ENCODE measurements at regions not wholly inside any gene's neighbourhood (a gene's known extent, or its start where the extent isn't known, plus 50 kb on each side); places are given as distances from the start of the nearest gene placed in this dataset.

DNA sequence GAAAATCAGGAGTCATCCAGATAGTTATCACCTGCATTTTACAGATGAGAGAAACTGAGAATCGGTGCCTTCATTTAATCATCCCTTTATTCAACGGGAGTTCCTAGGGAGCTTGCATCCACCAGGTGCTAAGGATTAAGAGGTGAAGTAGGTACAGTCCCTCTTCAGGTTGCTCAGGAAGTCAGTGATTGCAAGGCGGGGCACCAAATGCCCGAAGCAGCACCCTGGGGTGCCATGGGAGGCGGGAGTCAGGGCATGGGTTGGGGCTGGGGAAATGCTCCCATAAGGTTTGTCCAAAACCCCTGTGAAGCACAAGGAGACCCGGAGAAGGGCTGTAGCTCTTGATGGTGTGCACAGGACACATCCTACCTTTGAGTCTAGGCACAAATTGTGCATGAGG is 98.8 kb upstream of the KLF4 start:
- Histone ChIP-seq H3K4me2 (peak overlapping the region; percentile 53), H2AFZ (no peak overlapping the region), H4K20me1 (ENCODE audit: insufficient read depth, poor library complexity, severe bottlenecking) (no peaks in the 10 kb centered on the region), H3K27me3 (no peaks in the 10 kb centered on the region), H3K4me1 (ENCODE audit: insufficient read depth) (peaks cover 22% of the 10 kb centered on the region), H3K9me2 (replicated peaks; ENCODE audit: insufficient read depth) (no peaks in the 10 kb centered on the region), H3K79me2 (no peaks in the 10 kb centered on the region), H3K36me3 (replicated peaks; ENCODE audit: insufficient read depth, low read depth) (no peaks in the 10 kb centered on the region), H3K27ac (peak overlapping the region; percentile 90), H3K9me3 (ENCODE audit: low read depth) (no peaks in the 10 kb centered on the region), H3K4me3 (no peak overlapping the region)
- WGBS (ENCODE audit: low lambda C conversion rate, missing lambda C conversion rate) = 91% methylated on average over 6 of the region's 6 CpGs
- TF ChIP-seq, protein P1, sequence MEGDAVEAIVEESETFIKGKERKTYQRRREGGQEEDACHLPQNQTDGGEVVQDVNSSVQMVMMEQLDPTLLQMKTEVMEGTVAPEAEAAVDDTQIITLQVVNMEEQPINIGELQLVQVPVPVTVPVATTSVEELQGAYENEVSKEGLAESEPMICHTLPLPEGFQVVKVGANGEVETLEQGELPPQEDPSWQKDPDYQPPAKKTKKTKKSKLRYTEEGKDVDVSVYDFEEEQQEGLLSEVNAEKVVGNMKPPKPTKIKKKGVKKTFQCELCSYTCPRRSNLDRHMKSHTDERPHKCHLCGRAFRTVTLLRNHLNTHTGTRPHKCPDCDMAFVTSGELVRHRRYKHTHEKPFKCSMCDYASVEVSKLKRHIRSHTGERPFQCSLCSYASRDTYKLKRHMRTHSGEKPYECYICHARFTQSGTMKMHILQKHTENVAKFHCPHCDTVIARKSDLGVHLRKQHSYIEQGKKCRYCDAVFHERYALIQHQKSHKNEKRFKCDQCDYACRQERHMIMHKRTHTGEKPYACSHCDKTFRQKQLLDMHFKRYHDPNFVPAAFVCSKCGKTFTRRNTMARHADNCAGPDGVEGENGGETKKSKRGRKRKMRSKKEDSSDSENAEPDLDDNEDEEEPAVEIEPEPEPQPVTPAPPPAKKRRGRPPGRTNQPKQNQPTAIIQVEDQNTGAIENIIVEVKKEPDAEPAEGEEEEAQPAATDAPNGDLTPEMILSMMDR (IDR thresholded peaks at IDR 0.05; ENCODE audit: poor library complexity) = no peak
- TF ChIP-seq EZH2phosphoT487 (IDR thresholded peaks at IDR 0.05; ENCODE audit: low read depth, severe bottlenecking, unreplicated experiment) = no peak
- TF ChIP-seq EZH2 (IDR thresholded peaks at IDR 0.05; ENCODE audit: borderline replicate concordance) = no peak
- DNase-seq (ENCODE audit: low spot score) = no peak

DNA sequence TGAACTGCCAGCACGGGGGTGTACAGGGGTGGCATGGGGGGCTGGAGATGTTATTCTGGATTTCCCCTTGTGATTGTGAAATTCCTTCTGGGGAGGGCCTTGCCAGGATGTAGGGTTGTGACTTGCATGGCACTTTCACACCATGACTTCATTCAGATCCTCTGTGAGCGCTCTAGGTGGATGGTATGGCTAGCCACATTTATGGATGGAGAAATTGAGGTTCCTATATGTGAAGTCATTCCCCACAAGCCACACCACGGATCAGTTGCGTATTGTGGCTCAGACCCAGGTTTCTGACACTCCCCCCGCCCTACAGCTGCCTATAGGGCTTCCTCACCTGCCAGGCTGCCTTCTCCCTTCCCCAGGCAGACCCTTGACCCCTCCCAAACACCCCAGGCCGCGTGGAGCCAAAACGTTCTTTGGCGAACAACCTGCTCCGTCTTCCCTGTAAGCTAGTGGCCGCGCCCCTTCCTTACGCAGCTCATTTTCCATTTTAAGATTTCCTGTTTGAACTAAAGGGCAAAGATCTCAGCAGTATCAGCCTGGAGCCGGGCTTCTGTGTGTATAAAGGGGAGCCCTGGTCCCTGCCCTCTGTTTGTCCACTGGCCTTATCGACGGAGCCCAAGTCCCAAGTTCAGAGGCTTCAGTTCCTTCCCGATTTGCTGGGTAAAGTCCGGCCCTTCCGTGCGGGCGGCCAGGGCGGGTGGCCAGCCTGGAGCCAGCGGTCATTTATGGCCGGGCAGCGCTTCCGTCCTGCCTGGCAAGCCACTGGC is 97.8 kb upstream of the KLF4 start:
- H3K9me3 ChIP-seq (ENCODE audit: low read depth) = no peaks in the 10 kb centered on the region
- no peaks in the 10 kb centered on the region for H3K79me2 ChIP-seq
- TF ChIP-seq, protein P1 (IDR thresholded peaks at IDR 0.05; ENCODE audit: poor library complexity) = no peak
- TF ChIP-seq EZH2phosphoT487 (IDR thresholded peaks at IDR 0.05; ENCODE audit: low read depth, severe bottlenecking, unreplicated experiment) (no peak), EZH2 (IDR thresholded peaks at IDR 0.05; ENCODE audit: borderline replicate concordance) (no peak)
- H4K20me1 ChIP-seq (ENCODE audit: insufficient read depth, poor library complexity, severe bottlenecking) = no peaks in the 10 kb centered on the region
- no peaks in the 10 kb centered on the region for H3K9me2 ChIP-seq (replicated peaks; ENCODE audit: insufficient read depth)
- 50% methylated on average over 26 of the region's 26 CpGs for WGBS (ENCODE audit: low lambda C conversion rate, missing lambda C conversion rate)
- H3K4me3 ChIP-seq = no peak overlapping the region
- H3K36me3 ChIP-seq (replicated peaks; ENCODE audit: insufficient read depth, low read depth) = no peaks in the 10 kb centered on the region
- peak overlapping the region; percentile 90 for H3K27ac ChIP-seq
- H2AFZ ChIP-seq = no peak overlapping the region
- peak overlapping the region; percentile 53 for H3K4me2 ChIP-seq
- DNase-seq (ENCODE audit: low spot score) = peak; percentile 85
- H3K27me3 ChIP-seq = no peaks in the 10 kb centered on the region
- H3K4me1 ChIP-seq (ENCODE audit: insufficient read depth) = peaks cover 22% of the 10 kb centered on the region

DNA sequence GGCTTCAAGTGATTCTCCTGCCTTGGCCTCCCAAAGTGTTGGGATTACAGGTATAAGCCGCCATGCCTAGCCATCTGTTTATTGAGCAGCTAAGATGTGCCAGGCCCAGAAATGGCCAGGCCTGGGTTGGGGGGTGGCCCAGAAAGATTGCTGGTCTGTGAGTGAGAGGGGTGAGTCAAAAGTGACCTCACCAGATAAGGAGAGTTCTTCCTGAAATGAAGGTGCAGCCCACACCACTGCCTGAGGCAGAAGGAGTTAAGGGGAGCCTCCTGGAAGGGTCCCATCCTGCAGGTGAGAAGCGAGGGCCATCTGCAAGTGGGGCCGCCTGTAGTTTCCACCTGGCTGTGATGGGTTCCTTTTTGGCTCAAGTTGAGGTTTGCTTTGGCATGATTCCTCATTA is 96.9 kb upstream of the KLF4 start:
- Histone ChIP-seq H3K4me1 (ENCODE audit: insufficient read depth) (peaks cover 22% of the 10 kb centered on the region), H3K27ac (peak overlapping the region; percentile 90), H3K9me3 (ENCODE audit: low read depth) (no peaks in the 10 kb centered on the region), H3K27me3 (no peaks in the 10 kb centered on the region), H3K79me2 (no peaks in the 10 kb centered on the region), H3K36me3 (replicated peaks; ENCODE audit: insufficient read depth, low read depth) (no peaks in the 10 kb centered on the region), H3K9me2 (replicated peaks; ENCODE audit: insufficient read depth) (no peaks in the 10 kb centered on the region), H3K4me3 (no peak overlapping the region), H3K4me2 (no peak overlapping the region), H2AFZ (no peak overlapping the region), H4K20me1 (ENCODE audit: insufficient read depth, poor library complexity, severe bottlenecking) (no peaks in the 10 kb centered on the region)
- TF ChIP-seq EZH2phosphoT487 (IDR thresholded peaks at IDR 0.05; ENCODE audit: low read depth, severe bottlenecking, unreplicated experiment) = no peak
- no peak for DNase-seq (ENCODE audit: low spot score)
- 93% methylated on average over 3 of the region's 3 CpGs for WGBS (ENCODE audit: low lambda C conversion rate, missing lambda C conversion rate)

DNA sequence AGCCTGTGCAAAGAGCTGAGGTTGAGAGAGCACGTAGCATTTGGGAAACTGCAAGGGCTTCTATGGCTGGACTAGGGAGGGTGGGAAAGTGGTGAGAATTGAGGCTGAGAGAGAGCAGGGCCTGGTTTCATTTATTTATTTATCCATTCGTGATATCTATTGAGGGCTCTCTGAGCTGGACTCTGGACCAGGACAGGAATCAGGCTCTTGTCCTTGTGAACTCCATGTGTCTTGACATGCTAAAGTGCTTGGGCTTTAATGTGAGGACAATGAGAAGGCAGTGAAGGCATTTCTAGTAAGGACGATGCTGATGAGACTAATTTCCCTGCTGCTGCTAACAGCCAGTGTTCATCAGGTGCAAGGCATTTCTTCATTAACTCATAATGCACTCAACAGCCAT is 95.9 kb upstream of the KLF4 start:
- Histone ChIP-seq H3K36me3 (replicated peaks; ENCODE audit: insufficient read depth, low read depth) (no peaks in the 10 kb centered on the region), H3K9me3 (ENCODE audit: low read depth) (no peaks in the 10 kb centered on the region), H3K4me1 (ENCODE audit: insufficient read depth) (peaks cover 22% of the 10 kb centered on the region), H3K27ac (peak overlapping the region; percentile 20), H3K79me2 (no peaks in the 10 kb centered on the region), H4K20me1 (ENCODE audit: insufficient read depth, poor library complexity, severe bottlenecking) (no peaks in the 10 kb centered on the region), H3K4me3 (no peak overlapping the region), H2AFZ (no peak overlapping the region), H3K4me2 (no peak overlapping the region), H3K9me2 (replicated peaks; ENCODE audit: insufficient read depth) (no peaks in the 10 kb centered on the region), H3K27me3 (no peaks in the 10 kb centered on the region)
- TF ChIP-seq EZH2 (IDR thresholded peaks at IDR 0.05; ENCODE audit: borderline replicate concordance) (no peak), EZH2phosphoT487 (IDR thresholded peaks at IDR 0.05; ENCODE audit: low read depth, severe bottlenecking, unreplicated experiment) (no peak)
- TF ChIP-seq, protein P1 (IDR thresholded peaks at IDR 0.05; ENCODE audit: poor library complexity) = no peak
- 79% methylated on average over 3 of the region's 3 CpGs for WGBS (ENCODE audit: low lambda C conversion rate, missing lambda C conversion rate)
- no peak for DNase-seq (ENCODE audit: low spot score)
